Activated naive CD4-positive, alpha-beta T cell treated with anti-CD3 and anti-CD28 coated beads, Interleukin-2, amount 10 ng/mL, durations not matched to agents 7 days and 5 days (primary cell): ENCODE measurements at regions not wholly inside any gene's neighbourhood (a gene's known extent, or its start where the extent isn't known, plus 50 kb on each side); places are given as distances from the start of the nearest gene placed in this dataset.

Experiments
- CTCF ChIA-PET: fragments of 350-600 bp; sonication (Branson Sonifier 250); formaldehyde crosslinking; loops from one replicate; lab custom pipeline; 2021; ENCODE audit warnings: antibody characterized with exemption; lab: Charles Lee
- DNase-seq: peaks from one replicate; pipeline ENCODE4 v3.0.0-alpha.2; 2020
- H3K27ac Mint-ChIP-seq: one replicate; pipeline ENCODE4 v1.8.0; 2021; ENCODE audit warnings: mild to moderate bottlenecking, moderate library complexity, mixed read lengths
- H3K27me3 Mint-ChIP-seq: one replicate; pipeline ENCODE4 v1.8.0; 2021; ENCODE audit warnings: mild to moderate bottlenecking, mixed read lengths
- H3K36me3 Mint-ChIP-seq: one replicate; pipeline ENCODE4 v1.8.0; 2021; ENCODE audit warnings: mixed read lengths
- H3K4me1 Mint-ChIP-seq: one replicate; pipeline ENCODE4 v1.8.0; 2021; ENCODE audit warnings: mixed read lengths
- H3K4me3 Mint-ChIP-seq: one replicate; pipeline ENCODE4 v1.8.0; 2021; ENCODE audit warnings: mild to moderate bottlenecking, moderate library complexity, mixed read lengths
- H3K9me3 Mint-ChIP-seq: one replicate; pipeline ENCODE4 v1.8.0; 2021; ENCODE audit warnings: mixed read lengths

- Mint-ChIP-seq H3K9me3 (no peaks in the 10 kb centered on the region), H3K4me3 (no peak overlapping the region), H3K4me1 (no peaks in the 10 kb centered on the region), H3K27me3 (no peaks in the 10 kb centered on the region), H3K27ac (no peak overlapping the region), H3K36me3 (no peaks in the 10 kb centered on the region)
- CTCF ChIA-PET: no interaction called here
- no peak for DNase-seq
These were observed 789.8 kb upstream of the API5 start for GRCh38 chr11:42521994-42522393.

GRCh38 chr11:42524534-42525227, 787.1 kb upstream of the API5 start:
- Mint-ChIP-seq H3K4me3 (no peak overlapping the region), H3K27ac (no peak overlapping the region), H3K27me3 (no peaks in the 10 kb centered on the region), H3K4me1 (no peaks in the 10 kb centered on the region), H3K9me3 (no peaks in the 10 kb centered on the region), H3K36me3 (no peaks in the 10 kb centered on the region)
- DNase-seq: peak; percentile 36
- CTCF ChIA-PET: interaction anchor here (0.6 to 2.1 kb wide), 3 partner anchors 11 to 1064 kb away, joined by 3 to 13 read pairs (median 7); no protein-coding TSS in a partner anchor

GRCh38 chr11:42526426-42526825, 785.4 kb upstream of the API5 start:
- Mint-ChIP-seq H3K27me3 (no peaks in the 10 kb centered on the region), H3K27ac (no peak overlapping the region), H3K4me3 (no peak overlapping the region), H3K4me1 (no peaks in the 10 kb centered on the region), H3K36me3 (no peaks in the 10 kb centered on the region), H3K9me3 (no peaks in the 10 kb centered on the region)
- CTCF ChIA-PET: interaction anchor here (0.7 to 2.1 kb wide), 2 partner anchors 10 to 1080 kb away, joined by 4 to 7 read pairs; no protein-coding TSS in a partner anchor
- no peak for DNase-seq

GRCh38 chr11:42528471-42528870, 783.3 kb upstream of the API5 start:
- CTCF ChIA-PET: no interaction called here
- no peak overlapping the region for H3K27ac Mint-ChIP-seq
- no peak for DNase-seq
- H3K9me3 Mint-ChIP-seq: no peaks in the 10 kb centered on the region
- H3K27me3 Mint-ChIP-seq: no peaks in the 10 kb centered on the region
- H3K4me1 Mint-ChIP-seq: no peaks in the 10 kb centered on the region
- H3K36me3 Mint-ChIP-seq: no peaks in the 10 kb centered on the region
- no peak overlapping the region for H3K4me3 Mint-ChIP-seq

- Mint-ChIP-seq H3K4me1 (no peaks in the 10 kb centered on the region), H3K27ac (no peak overlapping the region), H3K27me3 (no peaks in the 10 kb centered on the region), H3K9me3 (no peaks in the 10 kb centered on the region), H3K4me3 (no peak overlapping the region), H3K36me3 (no peaks in the 10 kb centered on the region)
- DNase-seq: no peak
- CTCF ChIA-PET: no interaction called here
These were observed 782.9 kb upstream of the API5 start for GRCh38 chr11:42528911-42529310.

GRCh38 chr11:42536611-42537360, 775.0 kb upstream of the API5 start:
- H3K27me3 Mint-ChIP-seq: no peaks in the 10 kb centered on the region
- no peak overlapping the region for H3K4me3 Mint-ChIP-seq
- no peak overlapping the region for H3K27ac Mint-ChIP-seq
- DNase-seq: no peak
- CTCF ChIA-PET: interaction anchor here (2.7 kb wide), 1 partner anchor 11 kb away, joined by 7 read pairs; no protein-coding TSS in a partner anchor
- no peaks in the 10 kb centered on the region for H3K4me1 Mint-ChIP-seq
- H3K9me3 Mint-ChIP-seq: no peaks in the 10 kb centered on the region
- H3K36me3 Mint-ChIP-seq: no peaks in the 10 kb centered on the region

GRCh38 chr11:42542336-42542735, 769.5 kb upstream of the API5 start:
- no peak overlapping the region for H3K4me3 Mint-ChIP-seq
- H3K27me3 Mint-ChIP-seq: no peaks in the 10 kb centered on the region
- H3K27ac Mint-ChIP-seq: no peak overlapping the region
- no peaks in the 10 kb centered on the region for H3K36me3 Mint-ChIP-seq
- H3K9me3 Mint-ChIP-seq: no peaks in the 10 kb centered on the region
- no peak for DNase-seq
- CTCF ChIA-PET: no interaction called here
- H3K4me1 Mint-ChIP-seq: no peaks in the 10 kb centered on the region

GRCh38 chr11:42543844-42544419, 767.9 kb upstream of the API5 start:
- no peak for DNase-seq
- Mint-ChIP-seq H3K9me3 (no peaks in the 10 kb centered on the region), H3K4me1 (no peaks in the 10 kb centered on the region), H3K27me3 (no peaks in the 10 kb centered on the region), H3K4me3 (no peak overlapping the region), H3K36me3 (no peaks in the 10 kb centered on the region), H3K27ac (no peak overlapping the region)
- CTCF ChIA-PET: no interaction called here

GRCh38 chr11:42544726-42545125, 767.1 kb upstream of the API5 start:
- no peak for DNase-seq
- Mint-ChIP-seq H3K4me3 (no peak overlapping the region), H3K9me3 (no peaks in the 10 kb centered on the region), H3K36me3 (no peaks in the 10 kb centered on the region), H3K27me3 (no peaks in the 10 kb centered on the region), H3K4me1 (no peaks in the 10 kb centered on the region), H3K27ac (no peak overlapping the region)
- CTCF ChIA-PET: no interaction called here

GRCh38 chr11:42545954-42546353, 765.8 kb upstream of the API5 start:
- no peaks in the 10 kb centered on the region for H3K36me3 Mint-ChIP-seq
- no peak overlapping the region for H3K4me3 Mint-ChIP-seq
- H3K27ac Mint-ChIP-seq: no peak overlapping the region
- CTCF ChIA-PET: no interaction called here
- no peak for DNase-seq
- H3K4me1 Mint-ChIP-seq: no peaks in the 10 kb centered on the region
- H3K9me3 Mint-ChIP-seq: no peaks in the 10 kb centered on the region
- no peaks in the 10 kb centered on the region for H3K27me3 Mint-ChIP-seq

GRCh38 chr11:42552786-42553185, 759.0 kb upstream of the API5 start:
- Mint-ChIP-seq H3K4me3 (no peak overlapping the region), H3K36me3 (no peaks in the 10 kb centered on the region), H3K27me3 (no peaks in the 10 kb centered on the region), H3K4me1 (no peaks in the 10 kb centered on the region), H3K27ac (no peak overlapping the region), H3K9me3 (no peaks in the 10 kb centered on the region)
- DNase-seq: no peak
- CTCF ChIA-PET: no interaction called here

- DNase-seq: no peak
- Mint-ChIP-seq H3K27ac (no peak overlapping the region), H3K4me1 (no peaks in the 10 kb centered on the region), H3K27me3 (no peaks in the 10 kb centered on the region), H3K4me3 (no peak overlapping the region), H3K9me3 (no peaks in the 10 kb centered on the region), H3K36me3 (no peaks in the 10 kb centered on the region)
- CTCF ChIA-PET: no interaction called here
These were observed 756.6 kb upstream of the API5 start for GRCh38 chr11:42555190-42555589.

- Mint-ChIP-seq H3K27me3 (no peaks in the 10 kb centered on the region), H3K4me3 (no peak overlapping the region), H3K9me3 (peaks cover 5% of the 10 kb centered on the region), H3K27ac (no peak overlapping the region), H3K36me3 (no peaks in the 10 kb centered on the region), H3K4me1 (no peaks in the 10 kb centered on the region)
- CTCF ChIA-PET: no interaction called here
- DNase-seq: no peak
These were observed 740.5 kb upstream of the API5 start for GRCh38 chr11:42571131-42571877.

GRCh38 chr11:42571878-42572610, 739.8 kb upstream of the API5 start:
- no peak for DNase-seq
- no peaks in the 10 kb centered on the region for H3K36me3 Mint-ChIP-seq
- peaks cover 2% of the 10 kb centered on the region for H3K9me3 Mint-ChIP-seq
- no peak overlapping the region for H3K27ac Mint-ChIP-seq
- CTCF ChIA-PET: no interaction called here
- no peak overlapping the region for H3K4me3 Mint-ChIP-seq
- no peaks in the 10 kb centered on the region for H3K27me3 Mint-ChIP-seq
- no peaks in the 10 kb centered on the region for H3K4me1 Mint-ChIP-seq
